BLaER1 treated with 17β-estradiol and CSF1 and Interleukin-3, amounts not matched to agents 10 nM and 100 nM (cell line): ENCODE measurements at regions not wholly inside any gene's neighbourhood (a gene's known extent, or its start where the extent isn't known, plus 50 kb on each side); places are given as distances from the start of the nearest gene placed in this dataset.

ENCODE experiments used
- H3K27ac ChIP-seq, 11 experiments: shearing (Covaris generic); formaldehyde crosslinking; 2 replicates each; pipeline ENCODE4 v1.8.1; 2022
- H3K27me3 ChIP-seq, 11 experiments: shearing (Covaris generic); formaldehyde crosslinking; 2 replicates each; pipeline ENCODE4 v1.8.1; 2022
- H3K36me3 ChIP-seq, 11 experiments: shearing (Covaris generic); formaldehyde crosslinking; 2 replicates each; pipeline ENCODE4 v1.8.1; 2022
- H3K4me1 ChIP-seq, 10 experiments: shearing (Covaris generic); formaldehyde crosslinking; 2 replicates each; pipeline ENCODE4 v1.8.1; 2022
- H3K4me2 ChIP-seq, 11 experiments: shearing (Covaris generic); formaldehyde crosslinking; 2 replicates each; pipeline ENCODE4 v1.8.1; 2022
- H3K4me3 ChIP-seq, 10 experiments: shearing (Covaris generic); formaldehyde crosslinking; 2 replicates each; pipeline ENCODE4 v1.8.1; 2022
- H3K9ac ChIP-seq, 11 experiments: shearing (Covaris generic); formaldehyde crosslinking; 2 replicates each; pipeline ENCODE4 v1.8.1; 2022
- H3K9me3 ChIP-seq, 11 experiments: shearing (Covaris generic); formaldehyde crosslinking; replicated peaks in 1 of 11; 2 replicates each; pipeline ENCODE4 v1.8.1; 2022
- H4K20me1 ChIP-seq, 11 experiments: shearing (Covaris generic); formaldehyde crosslinking; 2 replicates each; pipeline ENCODE4 v1.8.1; 2022
- Cebpa-rat ChIP-seq, 11 experiments: shearing (Covaris generic); IDR thresholded peaks; 2 replicates each; pipeline ENCODE4 v1.8.1; 2022

GRCh38 chr5:92805446-92805845, 775.6 kb downstream of the NR2F1-AS1 start:
- Histone ChIP-seq H3K9me3 (no peaks in the 10 kb centered on the region), H3K4me2 (no peak overlapping the region), H3K36me3 (no peaks in the 10 kb centered on the region), H3K27ac (no peak overlapping the region), H3K9ac (no peak overlapping the region), H4K20me1 (no peaks in the 10 kb centered on the region), H3K27me3 (no peaks in the 10 kb centered on the region), H3K4me3 (no peak overlapping the region), H3K4me1 (no peaks in the 10 kb centered on the region)
- TF ChIP-seq Cebpa-rat (IDR thresholded peaks at IDR 0.05) = no peak

DNA sequence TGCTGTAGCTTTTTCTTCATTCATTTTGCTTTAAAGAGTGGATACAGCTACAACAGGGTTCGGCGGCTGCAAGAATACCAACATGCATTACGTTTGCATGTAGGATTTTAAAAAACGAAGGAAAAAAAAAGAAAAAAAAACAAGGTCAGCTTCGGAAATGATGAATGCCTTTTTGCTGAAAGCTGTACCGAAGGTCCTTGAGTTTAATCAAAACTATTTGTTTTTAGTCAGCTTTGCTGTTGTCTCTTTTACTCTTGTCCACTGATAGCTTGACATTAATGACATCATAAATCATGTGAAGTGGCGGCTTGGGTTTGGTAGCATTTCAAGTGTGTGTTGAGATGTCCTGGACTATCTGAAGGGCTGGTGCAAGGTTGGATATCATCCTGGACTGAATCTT, 779.1 kb downstream of the NR2F1-AS1 start:
- Histone ChIP-seq H3K27ac (no peak overlapping the region), H3K36me3 (no peaks in the 10 kb centered on the region), H3K27me3 (no peaks in the 10 kb centered on the region), H4K20me1 (no peaks in the 10 kb centered on the region), H3K4me1 (no peaks in the 10 kb centered on the region), H3K9me3 (no peaks in the 10 kb centered on the region), H3K4me3 (no peak overlapping the region), H3K4me2 (no peak overlapping the region), H3K9ac (no peak overlapping the region)
- TF ChIP-seq Cebpa-rat (IDR thresholded peaks at IDR 0.05) = no peak

DNA sequence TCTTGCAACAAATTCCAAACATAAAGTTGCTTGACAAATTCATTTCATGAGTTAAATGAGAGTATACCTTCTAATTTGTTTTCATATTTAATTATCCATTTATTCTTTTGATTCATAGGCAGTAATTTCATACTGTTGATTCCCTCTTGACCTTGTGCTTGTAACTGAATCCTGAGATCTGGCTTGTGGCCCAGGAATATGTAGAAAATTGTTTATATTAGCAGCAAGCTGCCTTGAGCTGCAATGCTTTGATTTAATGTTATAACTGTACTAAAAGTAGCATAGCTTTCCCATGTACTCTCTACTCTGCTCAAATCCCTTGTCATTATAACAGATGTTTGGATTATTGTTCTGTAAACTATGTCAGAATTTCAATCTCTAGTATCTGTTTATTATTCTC, 780.7 kb downstream of the NR2F1-AS1 start:
- Histone ChIP-seq H3K9ac (no peak overlapping the region), H3K27me3 (no peaks in the 10 kb centered on the region), H3K4me1 (no peaks in the 10 kb centered on the region), H3K36me3 (no peaks in the 10 kb centered on the region), H3K27ac (no peak overlapping the region), H3K4me2 (no peak overlapping the region), H3K4me3 (no peak overlapping the region), H3K9me3 (peaks cover 7 to 12% (median 12%) of the 10 kb centered on the region in 11 experiments), H4K20me1 (no peaks in the 10 kb centered on the region)
- TF ChIP-seq Cebpa-rat (IDR thresholded peaks at IDR 0.05) = no peak

GRCh38 chr5:92795633-92796032, 785.4 kb downstream of the NR2F1-AS1 start:
- Histone ChIP-seq H3K27ac (no peak overlapping the region), H3K4me3 (no peak overlapping the region), H3K9me3 (peaks cover 10 to 15% (median 14%) of the 10 kb centered on the region in 11 experiments), H4K20me1 (no peaks in the 10 kb centered on the region), H3K9ac (no peak overlapping the region), H3K4me1 (no peaks in the 10 kb centered on the region), H3K4me2 (no peak overlapping the region), H3K27me3 (no peaks in the 10 kb centered on the region), H3K36me3 (no peaks in the 10 kb centered on the region)
- TF ChIP-seq Cebpa-rat (IDR thresholded peaks at IDR 0.05) = no peak

GRCh38 chr5:92780057-92780456, 801.0 kb downstream of the NR2F1-AS1 start:
- Histone ChIP-seq H3K9me3 (no peaks in the 10 kb centered on the region), H3K27ac (no peak overlapping the region), H3K36me3 (no peaks in the 10 kb centered on the region), H4K20me1 (no peaks in the 10 kb centered on the region), H3K9ac (no peak overlapping the region), H3K4me1 (no peaks in the 10 kb centered on the region), H3K4me3 (no peak overlapping the region), H3K27me3 (no peaks in the 10 kb centered on the region), H3K4me2 (no peak overlapping the region)
- TF ChIP-seq Cebpa-rat (IDR thresholded peaks at IDR 0.05) = no peak

DNA sequence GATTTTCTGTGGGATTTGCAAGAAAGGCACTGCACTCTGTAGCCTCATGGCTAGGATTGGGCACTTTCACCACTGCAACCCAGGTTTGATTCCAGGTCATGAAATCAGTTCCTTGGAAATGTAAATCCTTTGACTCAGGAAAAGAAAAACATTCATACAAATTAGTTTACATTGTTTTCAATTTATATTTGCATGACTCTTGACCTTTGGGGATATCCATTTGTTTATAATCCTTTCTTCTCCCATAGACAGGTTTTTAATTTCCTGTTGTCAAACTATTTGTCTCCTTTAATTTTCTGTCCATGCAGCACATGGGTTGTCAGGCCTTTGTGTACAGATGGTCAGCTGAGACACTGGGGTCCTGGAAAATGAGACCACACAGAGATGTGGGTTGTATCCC, 801.5 kb downstream of the NR2F1-AS1 start:
- no peaks in the 10 kb centered on the region for H3K36me3 ChIP-seq
- H3K4me3 ChIP-seq = no peak overlapping the region
- no peaks in the 10 kb centered on the region for H3K4me1 ChIP-seq
- no peak overlapping the region for H3K4me2 ChIP-seq
- no peak for TF ChIP-seq Cebpa-rat (IDR thresholded peaks at IDR 0.05)
- no peak overlapping the region for H3K27ac ChIP-seq
- H3K9ac ChIP-seq = no peak overlapping the region
- no peaks in the 10 kb centered on the region for H3K27me3 ChIP-seq
- H4K20me1 ChIP-seq = no peaks in the 10 kb centered on the region
- H3K9me3 ChIP-seq = no peaks in the 10 kb centered on the region

- Histone ChIP-seq H3K27ac (no peak overlapping the region), H4K20me1 (no peaks in the 10 kb centered on the region), H3K4me1 (no peaks in the 10 kb centered on the region), H3K9me3 (no peaks in the 10 kb centered on the region), H3K4me3 (no peak overlapping the region), H3K9ac (no peak overlapping the region), H3K36me3 (no peaks in the 10 kb centered on the region), H3K4me2 (no peak overlapping the region), H3K27me3 (no peaks in the 10 kb centered on the region)
- no peak for TF ChIP-seq Cebpa-rat (IDR thresholded peaks at IDR 0.05)
Measured at GRCh38 chr5:92778261-92778660, 802.8 kb downstream of the NR2F1-AS1 start.

- Histone ChIP-seq H4K20me1 (no peaks in the 10 kb centered on the region), H3K27ac (no peak overlapping the region)
Measured at GRCh38 chr5:92777421-92777820, 803.6 kb downstream of the NR2F1-AS1 start.

DNA sequence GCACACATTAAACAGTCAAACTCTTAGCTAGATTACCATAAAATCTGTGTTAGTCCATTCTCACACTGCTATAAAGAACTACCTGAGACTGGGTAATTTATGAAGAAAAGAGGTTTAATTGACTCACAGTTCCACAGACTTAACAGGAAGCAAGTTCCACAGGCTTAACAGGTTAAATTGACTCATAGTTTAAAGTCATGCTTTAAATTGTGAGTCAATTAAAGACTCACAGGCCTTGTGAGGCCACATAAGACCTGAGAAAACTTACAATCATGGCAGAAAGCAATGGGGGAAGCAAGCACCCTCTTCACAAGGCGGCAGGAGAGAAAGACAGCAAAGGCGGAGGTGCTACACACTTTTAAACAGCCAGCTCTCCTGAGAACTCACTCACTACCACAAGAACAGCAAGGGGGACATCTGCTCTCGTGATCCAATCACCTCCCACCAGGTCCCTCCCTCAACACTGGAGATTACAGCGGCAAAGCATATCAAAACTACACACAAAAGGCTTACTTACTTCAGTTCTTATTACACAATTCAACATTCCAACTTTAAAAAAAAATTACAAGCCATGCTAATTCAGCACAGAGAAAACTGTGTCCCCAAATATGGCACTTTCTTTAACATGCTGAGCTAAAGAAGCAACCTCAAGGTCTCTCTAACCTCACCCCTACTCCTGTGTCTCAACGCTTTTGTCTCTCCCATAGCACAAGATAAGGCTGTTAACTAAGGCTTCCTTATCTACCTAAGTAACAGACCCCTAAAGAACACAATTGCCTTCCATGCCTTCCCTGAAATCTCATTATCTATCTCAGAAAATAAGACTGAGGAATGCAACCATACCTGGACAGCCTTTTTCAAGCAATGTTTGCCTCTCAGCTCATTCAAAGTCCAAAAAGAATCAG, 805.1 kb downstream of the NR2F1-AS1 start:
- Histone ChIP-seq H3K4me1 (no peaks in the 10 kb centered on the region), H3K9me3 (no peaks in the 10 kb centered on the region), H3K4me3 (no peak overlapping the region), H3K27ac (no peak overlapping the region), H3K4me2 (no peak overlapping the region), H3K36me3 (no peaks in the 10 kb centered on the region), H3K9ac (no peak overlapping the region), H3K27me3 (no peaks in the 10 kb centered on the region), H4K20me1 (no peaks in the 10 kb centered on the region)
- no peak for TF ChIP-seq Cebpa-rat (IDR thresholded peaks at IDR 0.05)

More at GRCh38 chr5:92777421-92777820, 803.6 kb downstream of the NR2F1-AS1 start:
- Histone ChIP-seq H3K27me3 (no peaks in the 10 kb centered on the region), H3K9ac (no peak overlapping the region), H3K36me3 (no peaks in the 10 kb centered on the region), H3K9me3 (no peaks in the 10 kb centered on the region), H3K4me1 (no peaks in the 10 kb centered on the region), H3K4me3 (no peak overlapping the region), H3K4me2 (no peak overlapping the region)
- TF ChIP-seq Cebpa-rat (IDR thresholded peaks at IDR 0.05) = no peak

DNA sequence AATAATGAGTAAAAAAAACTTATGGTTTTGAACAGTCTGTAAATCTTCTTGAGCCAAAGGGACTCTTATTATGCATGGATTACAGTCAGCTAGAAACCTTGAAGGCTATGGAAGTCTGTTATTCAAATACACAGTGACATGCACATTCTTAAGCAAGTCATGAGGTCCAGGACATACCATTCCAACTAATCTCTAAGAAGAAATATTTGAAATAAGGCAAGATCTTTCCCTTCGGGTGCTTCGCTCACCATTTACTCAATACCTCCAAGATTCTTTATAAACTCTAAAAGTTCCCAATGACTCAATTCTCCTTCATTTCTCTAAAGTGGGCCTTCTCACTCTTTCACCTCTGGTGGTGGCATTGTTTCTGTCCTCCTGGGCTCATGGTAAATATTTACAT, 811.0 kb downstream of the NR2F1-AS1 start:
- Histone ChIP-seq H3K9ac (no peak overlapping the region), H3K27ac (no peak overlapping the region), H3K27me3 (no peaks in the 10 kb centered on the region)

More for the DNA sequence above, 811.0 kb downstream of the NR2F1-AS1 start:
- Histone ChIP-seq H3K36me3 (no peaks in the 10 kb centered on the region), H3K9me3 (no peaks in the 10 kb centered on the region), H3K4me1 (no peaks in the 10 kb centered on the region), H4K20me1 (no peaks in the 10 kb centered on the region), H3K4me2 (no peak overlapping the region), H3K4me3 (no peak overlapping the region)
- no peak for TF ChIP-seq Cebpa-rat (IDR thresholded peaks at IDR 0.05)
